Keratinocyte (primary cell): ENCODE measurements at regions not wholly inside any gene's neighbourhood (a gene's known extent, or its start where the extent isn't known, plus 50 kb on each side); places are given as distances from the start of the nearest gene placed in this dataset.

Experiments used
- EZH2 ChIP-seq: IDR thresholded peaks from one replicate; pipeline ENCODE4 v1.6.1; 2012; ENCODE audit warnings: inconsistent platforms, mild to moderate bottlenecking, low read length, moderate library complexity
- TF ChIP-seq, protein P1 (sequence below), 3 experiments: IDR thresholded peaks in 1 of 3; conservative IDR thresholded peaks in 1 of 3; optimal IDR thresholded peaks in 1 of 3; 2 replicates in 2 of 3; 3 replicates in 1 of 3; pipeline versions ENCODE3 to v1.5.1; 2011; ENCODE audit warnings: low read length in 3 of 3, mild to moderate bottlenecking in 3 of 3, moderate library complexity in 2 of 3, control low read depth in 1 of 3, inconsistent platforms in 1 of 3; ENCODE audit not compliant: insufficient read depth in 2 of 3; ENCODE audit errors: extremely low read depth in 1 of 3

DNA sequence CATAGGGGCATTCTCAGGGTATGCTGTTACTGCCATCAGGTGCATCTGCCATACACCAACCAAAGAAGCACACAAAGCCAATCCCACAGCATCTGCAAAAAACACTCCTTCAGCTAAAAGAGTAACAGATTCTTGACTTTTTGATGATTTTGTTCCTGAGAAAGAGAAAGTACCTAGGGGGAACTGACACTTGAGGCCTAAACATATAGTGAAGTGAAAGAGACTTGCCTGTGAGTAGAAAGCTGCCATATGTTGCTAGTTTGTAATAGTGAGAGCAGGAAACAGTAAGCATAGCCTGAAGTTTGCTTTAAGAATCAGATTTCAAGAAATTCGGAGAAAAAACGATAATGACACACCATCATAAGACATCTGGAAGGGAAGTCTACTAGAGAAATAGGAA, 97.9 kb upstream of the CTSC start:
- TF ChIP-seq, protein P1, sequence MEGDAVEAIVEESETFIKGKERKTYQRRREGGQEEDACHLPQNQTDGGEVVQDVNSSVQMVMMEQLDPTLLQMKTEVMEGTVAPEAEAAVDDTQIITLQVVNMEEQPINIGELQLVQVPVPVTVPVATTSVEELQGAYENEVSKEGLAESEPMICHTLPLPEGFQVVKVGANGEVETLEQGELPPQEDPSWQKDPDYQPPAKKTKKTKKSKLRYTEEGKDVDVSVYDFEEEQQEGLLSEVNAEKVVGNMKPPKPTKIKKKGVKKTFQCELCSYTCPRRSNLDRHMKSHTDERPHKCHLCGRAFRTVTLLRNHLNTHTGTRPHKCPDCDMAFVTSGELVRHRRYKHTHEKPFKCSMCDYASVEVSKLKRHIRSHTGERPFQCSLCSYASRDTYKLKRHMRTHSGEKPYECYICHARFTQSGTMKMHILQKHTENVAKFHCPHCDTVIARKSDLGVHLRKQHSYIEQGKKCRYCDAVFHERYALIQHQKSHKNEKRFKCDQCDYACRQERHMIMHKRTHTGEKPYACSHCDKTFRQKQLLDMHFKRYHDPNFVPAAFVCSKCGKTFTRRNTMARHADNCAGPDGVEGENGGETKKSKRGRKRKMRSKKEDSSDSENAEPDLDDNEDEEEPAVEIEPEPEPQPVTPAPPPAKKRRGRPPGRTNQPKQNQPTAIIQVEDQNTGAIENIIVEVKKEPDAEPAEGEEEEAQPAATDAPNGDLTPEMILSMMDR (optimal IDR thresholded peaks at IDR 0.05 in 1 of 3, IDR thresholded peaks at IDR 0.05 in 1 of 3, conservative IDR thresholded peaks at IDR 0.05 in 1 of 3; ENCODE audit: extremely low read depth in 1 of 3, insufficient read depth in 2 of 3, low read length in 3 of 3): no peak
- TF ChIP-seq EZH2: no peak
